ENCODE measurements at regions not wholly inside any gene's neighbourhood (a gene's known extent, or its start where the extent isn't known, plus 50 kb on each side); places are given as distances from the start of the nearest gene placed in this dataset.

- H3K36me3 ChIP-seq (ENCODE audit: control insufficient read depth in 2 of 2, insufficient read depth in 2 of 2, low read length in 1 of 2), result no peaks in the 10 kb centered on the region
- H3K4me1 ChIP-seq (ENCODE audit: control insufficient read depth, insufficient read depth, low read length), result no peaks in the 10 kb centered on the region
- in situ Hi-C loops (cut with MboI), result loop anchor here (25.0 kb wide), 1 partner anchor 1193 kb away; no protein-coding TSS in a partner anchor
- TF ChIP-seq SIX5 (IDR thresholded peaks at IDR 0.05; ENCODE audit: low read depth, low read length, severe bottlenecking) (no peak), SREBF1 (IDR thresholded peaks at IDR 0.05; ENCODE audit: low read length) (no peak), ZBTB33 (IDR thresholded peaks at IDR 0.05) (no peak)
- ChIA-PET RAD21 (ENCODE audit: unreplicated experiment) (no interaction called here), CTCF (no interaction called here), SMC1A (ENCODE audit: uncharacterized antibody, unreplicated experiment) (no interaction called here), POLR2A (no interaction called here)
- no TSS peak for BruUV-seq (replicated peaks)
- DNase-seq (ENCODE audit: low read depth, low spot score) (no peak), FAIRE-seq (no peak), ATAC-seq (no peak)
- no peaks in the 10 kb centered on the region for H3K9me3 ChIP-seq (replicated peaks; ENCODE audit: control insufficient read depth, insufficient read depth, low read length)
- H3K4me3 ChIP-seq, result no peak overlapping the region
- no peak overlapping the region for H3K27ac ChIP-seq (ENCODE audit: control insufficient read depth, insufficient read depth)
- no peaks in the 10 kb centered on the region for H3K27me3 ChIP-seq (replicated peaks in 1 of 2; ENCODE audit: control insufficient read depth in 2 of 2, insufficient read depth in 2 of 2, low read length in 1 of 2)
- no peak overlapping the region for H2AFZ ChIP-seq (ENCODE audit: control insufficient read depth, low read depth, low read length)
- H4K20me1 ChIP-seq (ENCODE audit: control insufficient read depth, insufficient read depth), result no peaks in the 10 kb centered on the region
- intact Hi-C loops (cut with micrococcal nuclease; ENCODE audit: unreplicated experiment), result loop anchor here (5.0 kb wide), 1 partner anchor 1198 kb away; no protein-coding TSS in a partner anchor
- WGBS (ENCODE audit: insufficient coverage, insufficient replicate concordance, low lambda C conversion rate, missing lambda C conversion rate), result 0% methylated on average over 4 of the region's 4 CpGs
- no peaks in the 10 kb centered on the region for H3K79me2 ChIP-seq (ENCODE audit: control insufficient read depth, insufficient read depth, low read length)
- H3K4me2 ChIP-seq (ENCODE audit: control insufficient read depth, insufficient read depth), result no peak overlapping the region
- no peak overlapping the region for H3K9ac ChIP-seq (ENCODE audit: control insufficient read depth, insufficient read depth, low read length)
Measured at GRCh38 chr5:117594166-117594565, 1019.5 kb upstream of the SEMA6A start.

GRCh38 chr5:117590944-117591343, 1016.3 kb upstream of the SEMA6A start:
- BruUV-seq (replicated peaks), result no TSS peak
- Histone ChIP-seq H3K4me2 (ENCODE audit: control insufficient read depth, insufficient read depth) (no peak overlapping the region), H3K9ac (ENCODE audit: control insufficient read depth, insufficient read depth, low read length) (no peak overlapping the region), H3K36me3 (ENCODE audit: control insufficient read depth in 2 of 2, insufficient read depth in 2 of 2, low read length in 1 of 2) (no peaks in the 10 kb centered on the region), H3K4me3 (no peak overlapping the region), H3K4me1 (ENCODE audit: control insufficient read depth, insufficient read depth, low read length) (no peaks in the 10 kb centered on the region), H3K27ac (ENCODE audit: control insufficient read depth, insufficient read depth) (no peak overlapping the region), H3K9me3 (replicated peaks; ENCODE audit: control insufficient read depth, insufficient read depth, low read length) (no peaks in the 10 kb centered on the region), H3K27me3 (replicated peaks in 1 of 2; ENCODE audit: control insufficient read depth in 2 of 2, insufficient read depth in 2 of 2, low read length in 1 of 2) (no peaks in the 10 kb centered on the region), H2AFZ (ENCODE audit: control insufficient read depth, low read depth, low read length) (no peak overlapping the region), H4K20me1 (ENCODE audit: control insufficient read depth, insufficient read depth) (no peaks in the 10 kb centered on the region), H3K79me2 (ENCODE audit: control insufficient read depth, insufficient read depth, low read length) (no peaks in the 10 kb centered on the region)
- DNase-seq (ENCODE audit: low read depth, low spot score) (no peak), FAIRE-seq (no peak), ATAC-seq (peak; percentile 74)
- in situ Hi-C loops (cut with MboI) (loop anchor here (25.0 kb wide), 1 partner anchor 1196 kb away; no protein-coding TSS in a partner anchor), intact Hi-C loops (cut with micrococcal nuclease; ENCODE audit: unreplicated experiment) (loop anchor here (5.0 kb wide), 1 partner anchor 1201 kb away; no protein-coding TSS in a partner anchor)
- no peak for TF ChIP-seq ATF7 (IDR thresholded peaks at IDR 0.05; ENCODE audit: low read depth)
- no peak for TF ChIP-seq DPF2 (IDR thresholded peaks at IDR 0.05)
- peak; percentile 31 to 40 (median 39); a peak in 4 of 6 replicates for TF ChIP-seq CTCF (IDR thresholded peaks at IDR 0.05 in 2 of 3, conservative IDR thresholded peaks at IDR 0.05 in 1 of 3; ENCODE audit: control insufficient read depth in 2 of 3, extremely low read depth in 1 of 3, insufficient read depth in 1 of 3, low read depth in 3 of 3, low read length in 3 of 3)
- TF ChIP-seq MTA3 (IDR thresholded peaks at IDR 0.05; ENCODE audit: borderline replicate concordance, low read length), result no peak
- peak; percentile 48 for TF ChIP-seq RAD21 (IDR thresholded peaks at IDR 0.05; ENCODE audit: insufficient read depth, low read depth, low read length)
- ChIA-PET CTCF (interaction anchor here (0.9 to 1.5 kb wide), 5 partner anchors 11 to 1200 kb away, joined by 3 to 8 read pairs (median 4); no protein-coding TSS in a partner anchor), RAD21 (ENCODE audit: unreplicated experiment) (interaction anchor here (0.6 kb wide), 1 partner anchor 297 kb away, joined by 3 read pairs; no protein-coding TSS in a partner anchor), POLR2A (no interaction called here), SMC1A (ENCODE audit: uncharacterized antibody, unreplicated experiment) (interaction anchor here (1.0 kb wide), 1 partner anchor 11 kb away, joined by 4 read pairs; no protein-coding TSS in a partner anchor)
- 0% methylated on average over 1 of the region's 1 CpG for WGBS (ENCODE audit: insufficient coverage, insufficient replicate concordance, low lambda C conversion rate, missing lambda C conversion rate)

Measured in GM12878 (cell line).